CD4-positive, alpha-beta T cell treated with Interleukin-17A for 4 hours (primary cell): ENCODE measurements at regions not wholly inside any gene's neighbourhood (a gene's known extent, or its start where the extent isn't known, plus 50 kb on each side); places are given as distances from the start of the nearest gene placed in this dataset.
"Not testable (repeated sequence)": the region's sequence is repeated elsewhere in the genome, so short reads cannot be mapped to it uniquely, and the experiment has no call there.

ENCODE experiments used
- DNase-seq: peaks from one replicate; pipeline ENCODE4 v3.0.0-alpha.2; 2020; ENCODE audit warnings: mixed read lengths

DNA sequence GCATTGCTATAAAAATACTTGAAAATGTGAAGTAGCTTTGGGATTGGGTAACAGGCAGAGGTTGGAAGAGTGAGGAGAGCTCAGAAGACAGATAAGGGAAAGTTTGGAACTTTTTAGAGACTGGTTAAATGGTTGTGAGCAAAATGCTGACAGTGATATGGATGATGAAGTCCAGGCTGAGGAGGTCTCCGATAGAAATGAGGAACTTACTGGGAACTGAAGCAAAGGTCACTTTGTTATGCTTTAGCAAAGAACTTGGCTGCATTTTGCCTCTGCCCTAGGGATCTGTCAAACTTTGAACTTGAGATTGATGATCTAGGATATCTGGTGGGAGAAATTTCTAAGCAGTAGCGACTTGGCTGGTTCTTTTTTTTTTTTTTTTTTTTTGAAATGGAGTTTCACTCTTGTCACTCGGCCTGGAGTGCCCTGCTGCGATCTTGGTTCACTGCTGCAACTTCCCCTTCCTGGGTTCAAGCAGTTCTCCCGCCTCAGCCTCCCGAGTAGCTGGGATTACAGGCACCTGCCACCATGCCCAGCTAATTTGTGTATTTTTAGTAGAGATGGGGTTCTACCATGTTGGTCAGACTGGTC, 998.9 kb downstream of the TLE1 start:
- DNase-seq = no peak

DNA sequence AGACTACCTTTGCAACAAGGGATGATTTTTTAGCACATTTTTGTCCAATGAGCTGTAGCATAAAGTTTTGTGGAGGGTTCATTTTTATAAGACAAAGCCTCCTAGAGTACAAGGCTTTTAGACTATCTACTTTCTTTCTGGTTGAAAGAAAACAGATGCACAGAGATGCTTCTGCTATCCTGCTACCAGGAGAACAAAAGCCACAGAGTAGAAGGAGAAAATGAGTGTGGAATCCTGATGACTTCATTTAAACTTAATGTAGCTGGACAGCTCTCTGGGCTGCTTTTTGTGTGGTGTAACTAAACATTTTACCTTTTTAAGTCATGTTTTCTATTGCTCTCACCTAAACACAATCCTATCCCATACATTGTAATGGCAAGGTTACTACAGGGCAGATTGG, 1009.4 kb downstream of the TLE1 start:
- no peak for DNase-seq

DNA sequence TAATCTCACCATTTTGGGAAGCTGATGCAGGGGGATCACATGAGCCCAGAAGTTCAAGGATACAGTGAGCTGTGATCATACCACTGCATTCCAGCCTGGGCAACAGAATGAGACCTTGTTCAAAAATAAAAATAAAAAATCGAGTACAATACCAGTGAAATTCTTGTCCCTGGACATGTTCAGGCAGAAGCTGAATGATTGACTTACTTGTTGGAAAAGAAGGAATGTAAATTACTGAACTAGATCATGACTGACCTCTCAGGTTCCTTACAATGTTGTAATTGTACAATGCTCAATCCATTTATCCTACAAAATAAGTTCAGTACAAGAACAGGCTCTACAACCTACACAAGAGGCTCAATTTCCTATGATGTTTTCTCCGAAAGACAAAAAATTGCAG, 1010.4 kb downstream of the TLE1 start:
- DNase-seq = no peak

DNA sequence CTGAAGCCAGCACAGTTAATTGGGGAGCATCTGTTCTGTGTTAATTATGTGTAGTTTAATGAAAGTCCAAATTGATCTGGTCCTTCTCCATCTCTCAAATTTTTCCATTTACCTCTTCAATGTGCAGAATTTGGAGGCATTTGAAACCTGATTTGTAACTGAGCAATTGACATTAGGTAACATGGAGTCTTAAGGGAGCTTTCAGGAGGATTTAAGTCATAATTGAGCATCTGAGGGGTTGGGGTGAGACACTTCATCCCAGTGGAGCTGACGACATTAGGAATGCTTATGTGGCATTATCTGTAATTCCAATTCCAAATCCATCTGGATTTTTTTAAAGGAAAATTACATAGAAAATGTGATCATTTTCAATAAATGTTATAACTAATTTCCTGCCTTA, 1015.9 kb downstream of the TLE1 start:
- DNase-seq = no peak

DNA sequence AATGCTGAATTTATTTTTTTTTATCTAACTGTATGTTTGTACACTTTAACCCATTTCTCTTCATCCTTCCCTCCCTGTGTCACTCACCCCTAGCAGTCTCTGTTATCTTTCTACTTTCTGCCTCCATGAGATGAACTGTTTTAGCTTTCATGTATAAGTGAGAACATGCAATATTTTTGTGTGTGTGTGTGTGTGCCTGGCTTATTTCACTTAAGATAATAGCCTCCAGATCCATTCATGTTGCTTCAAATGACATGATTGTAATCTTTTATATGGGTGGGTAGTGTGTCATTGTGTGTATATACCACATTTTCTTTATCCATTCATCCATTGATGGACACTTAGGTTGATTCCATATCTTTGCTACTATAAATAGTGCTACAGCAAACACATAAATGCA, 1023.9 kb downstream of the TLE1 start:
- no peak for DNase-seq

DNA sequence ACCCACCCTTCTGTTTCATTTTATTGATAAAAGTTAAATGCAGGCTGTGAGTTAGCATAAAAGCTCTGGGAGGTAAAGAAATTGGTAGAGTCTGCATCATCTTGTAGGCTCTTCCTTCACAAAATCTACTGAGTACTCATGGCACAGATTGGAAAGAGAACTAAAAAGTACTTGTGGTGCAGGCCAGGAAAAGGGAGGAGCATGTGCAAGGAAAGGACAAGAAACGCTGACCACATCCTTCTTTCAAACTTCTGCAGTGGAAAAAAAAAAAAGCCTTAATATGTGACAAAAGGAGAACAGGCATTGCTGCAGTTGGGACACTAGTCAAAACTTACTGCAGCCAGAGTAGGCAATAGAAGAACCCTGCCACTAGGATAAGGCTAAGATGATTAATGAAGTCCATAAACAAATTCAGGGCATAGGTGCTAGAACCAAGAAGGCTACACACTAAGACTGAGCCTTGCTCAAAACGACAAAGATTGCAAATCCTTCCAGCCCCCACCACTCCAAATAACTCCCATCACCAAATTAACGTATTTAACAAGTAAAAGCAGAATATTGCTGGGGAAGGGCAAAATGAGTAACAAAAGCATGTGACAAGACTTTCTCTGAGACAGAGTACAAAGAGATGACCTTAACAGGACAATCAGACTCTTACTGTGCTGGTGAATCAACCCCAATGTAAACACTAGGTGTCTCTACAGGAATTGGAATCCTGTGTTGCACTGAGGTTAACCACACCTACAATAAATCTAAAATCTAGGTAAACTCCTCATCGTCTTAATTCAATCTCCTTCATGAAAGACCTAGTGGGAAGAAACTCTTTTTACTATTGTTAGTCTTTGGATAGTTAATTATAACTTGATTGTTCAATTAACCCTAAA, 1024.8 kb downstream of the TLE1 start:
- no peak for DNase-seq

DNA sequence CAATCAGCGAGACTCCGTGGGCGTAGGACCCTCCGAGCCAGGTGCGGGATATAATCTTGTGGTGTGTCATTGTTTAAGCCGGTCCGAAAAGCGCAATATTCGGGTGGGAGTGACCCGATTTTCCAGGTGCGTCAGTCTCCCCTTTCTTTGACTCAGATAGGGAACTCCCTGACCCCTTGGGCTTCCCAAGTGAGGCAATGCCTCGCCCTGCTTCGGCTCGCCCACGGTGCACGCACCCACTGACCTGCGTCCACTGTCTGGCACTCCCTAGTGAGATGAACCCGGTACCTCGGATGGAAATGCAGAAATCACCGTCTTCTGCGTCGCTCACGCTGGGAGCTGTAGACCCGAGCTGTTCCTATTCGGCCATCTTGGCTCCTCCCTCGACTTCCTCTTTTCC, 1029.6 kb downstream of the TLE1 start:
- DNase-seq = not testable (repeated sequence)

DNA sequence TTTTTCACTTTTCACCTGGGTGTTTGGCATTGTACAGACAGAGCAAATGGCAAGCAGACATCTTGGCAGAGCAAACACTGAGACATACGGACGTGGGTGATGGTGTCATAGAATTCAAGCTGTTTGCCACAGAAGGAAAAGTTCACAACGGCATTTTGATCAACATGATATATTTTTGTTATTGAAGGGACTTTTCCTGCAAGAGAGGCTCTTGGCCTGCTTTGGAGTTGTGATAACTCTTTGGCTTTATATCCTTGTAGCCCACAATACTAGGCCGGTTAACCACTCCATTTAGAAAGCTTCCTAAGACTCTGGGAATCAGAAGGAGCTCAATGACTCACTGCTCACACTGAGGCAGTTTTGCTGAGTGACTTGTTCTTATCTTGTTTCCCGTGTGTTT, 1038.3 kb downstream of the TLE1 start:
- no peak for DNase-seq

DNA sequence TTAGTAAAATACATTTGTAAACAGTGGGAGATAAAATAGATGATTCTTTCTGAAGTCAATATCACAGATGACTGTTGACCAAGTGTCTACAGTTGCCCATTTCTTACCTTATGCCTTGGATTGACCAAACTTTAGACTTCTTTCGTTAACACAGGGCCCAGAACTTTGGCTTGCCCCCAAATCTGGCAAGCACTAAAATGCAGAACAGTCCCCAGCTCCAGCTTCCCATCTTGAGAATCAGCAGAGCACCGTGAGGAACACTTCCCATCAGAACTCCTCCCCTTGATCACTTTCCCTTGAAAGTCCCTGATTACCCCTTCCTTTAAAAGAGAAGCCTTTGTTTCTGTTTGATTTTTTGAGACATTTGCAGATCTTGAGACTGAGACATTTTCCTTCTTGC, 1039.9 kb downstream of the TLE1 start:
- no peak for DNase-seq

DNA sequence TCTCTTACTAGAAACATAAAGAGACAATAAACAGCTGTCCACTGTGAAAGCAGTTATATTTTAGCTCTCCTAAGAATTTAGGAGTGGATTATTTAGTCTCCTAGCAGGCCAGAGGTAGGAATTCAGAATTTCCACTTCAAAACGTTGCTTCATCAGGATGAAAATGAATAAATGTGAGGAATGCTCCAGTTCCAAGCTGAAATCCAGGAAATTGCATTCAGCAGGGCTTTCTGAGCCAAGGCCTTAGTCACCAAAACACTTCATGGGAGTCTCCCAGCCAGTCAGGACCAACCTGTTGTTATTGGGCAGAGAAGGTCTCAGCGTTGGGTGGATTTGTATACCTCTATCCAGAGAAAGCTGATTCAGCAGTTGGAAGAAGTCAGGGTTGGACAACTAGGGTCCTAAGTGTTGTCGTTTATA, 1040.3 kb downstream of the TLE1 start:
- DNase-seq = no peak

DNA sequence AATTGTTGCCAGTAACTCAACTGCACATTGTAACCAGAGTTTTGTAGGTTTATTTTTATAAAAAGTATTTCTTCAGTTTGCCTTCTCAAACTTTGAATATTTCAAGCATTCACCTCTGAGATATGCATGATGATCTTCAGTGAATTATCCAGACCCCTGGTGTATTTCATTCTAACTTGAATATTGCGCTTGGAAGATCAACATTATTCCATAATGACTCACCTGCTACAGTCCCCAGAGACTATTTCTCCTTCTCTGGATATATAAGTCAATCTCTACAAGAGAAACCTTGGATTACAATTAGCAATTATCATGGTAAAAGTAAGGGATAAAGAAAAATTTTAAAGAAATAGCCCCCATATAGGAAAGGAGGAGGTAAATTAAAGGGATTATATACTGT, 1041.0 kb downstream of the TLE1 start:
- no peak for DNase-seq

DNA sequence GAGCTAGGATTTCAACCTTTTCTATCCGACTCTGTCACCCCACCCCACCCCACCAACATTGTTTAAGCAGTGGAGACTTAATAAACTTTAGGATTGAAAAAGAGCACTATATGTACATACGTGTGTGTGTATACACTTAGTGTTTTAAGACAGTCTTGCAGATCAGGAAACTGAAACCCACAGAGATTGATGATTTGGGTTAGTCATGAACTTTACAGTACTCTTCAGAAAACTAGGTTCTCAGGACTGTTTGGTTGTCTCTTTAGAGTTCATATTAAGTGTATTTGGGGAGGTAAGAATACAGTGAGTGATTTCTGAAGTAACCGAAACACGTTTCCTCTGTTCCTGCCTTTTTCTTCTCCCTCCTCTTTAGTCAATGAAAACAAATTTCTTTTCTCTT, 1043.1 kb downstream of the TLE1 start:
- DNase-seq = no peak

DNA sequence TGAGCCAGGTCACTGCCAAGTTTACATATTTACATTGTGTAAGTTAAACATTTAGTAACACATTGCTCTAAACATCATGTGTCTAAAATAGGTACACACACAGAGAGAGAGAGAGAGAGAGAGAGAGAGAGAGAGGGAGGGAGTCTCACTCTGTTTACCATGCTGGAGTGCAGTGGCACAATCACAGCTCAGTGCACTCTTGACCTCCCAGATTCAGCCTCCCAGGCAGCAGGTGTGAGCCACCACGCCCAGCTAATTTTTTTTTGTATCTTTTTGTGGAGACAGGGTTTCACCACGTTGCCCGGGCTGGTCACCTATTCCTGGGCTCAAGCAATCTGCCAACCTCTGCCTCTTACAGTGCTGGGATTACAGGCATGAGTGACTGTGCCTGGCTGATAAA, 1045.3 kb downstream of the TLE1 start:
- no peak for DNase-seq

DNA sequence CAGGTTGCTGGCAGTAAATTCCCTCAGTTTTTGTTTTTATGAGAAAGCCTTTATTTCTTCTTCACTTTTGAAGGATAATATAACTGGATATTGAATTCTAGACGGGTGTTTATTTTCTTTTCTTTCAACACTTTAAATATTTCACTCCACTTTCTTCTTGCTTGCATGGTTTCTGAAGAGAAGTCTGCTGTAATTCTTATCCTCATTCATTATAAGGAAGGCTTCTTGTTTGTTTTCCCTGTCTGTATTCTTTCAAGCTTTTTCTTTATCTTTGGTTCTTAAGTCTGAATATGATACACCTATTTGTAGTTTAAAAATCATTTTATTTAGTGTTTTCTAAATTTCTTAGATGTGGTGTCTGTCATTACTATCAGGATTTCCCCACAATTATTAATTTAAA, 1054.3 kb downstream of the TLE1 start:
- no peak for DNase-seq

DNA sequence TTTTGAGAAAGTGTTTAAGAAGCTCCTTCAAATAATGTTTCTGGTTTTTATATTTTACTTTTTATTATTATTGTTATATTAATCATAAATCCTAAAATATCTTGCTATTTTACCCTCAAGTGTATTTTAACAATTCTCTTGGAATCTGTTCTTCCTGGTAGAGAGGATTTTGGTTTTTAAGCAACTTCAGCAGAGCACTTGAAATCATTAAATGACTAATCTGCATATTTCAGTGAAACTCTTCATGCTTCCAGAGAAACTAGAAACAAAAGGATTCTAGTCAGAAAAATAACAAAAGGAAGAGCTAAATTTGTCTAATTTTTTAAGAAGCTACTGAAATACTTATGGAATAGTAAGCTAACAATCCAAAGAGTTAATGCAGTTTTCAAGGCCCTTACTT, 1057.3 kb downstream of the TLE1 start:
- DNase-seq = no peak

DNA sequence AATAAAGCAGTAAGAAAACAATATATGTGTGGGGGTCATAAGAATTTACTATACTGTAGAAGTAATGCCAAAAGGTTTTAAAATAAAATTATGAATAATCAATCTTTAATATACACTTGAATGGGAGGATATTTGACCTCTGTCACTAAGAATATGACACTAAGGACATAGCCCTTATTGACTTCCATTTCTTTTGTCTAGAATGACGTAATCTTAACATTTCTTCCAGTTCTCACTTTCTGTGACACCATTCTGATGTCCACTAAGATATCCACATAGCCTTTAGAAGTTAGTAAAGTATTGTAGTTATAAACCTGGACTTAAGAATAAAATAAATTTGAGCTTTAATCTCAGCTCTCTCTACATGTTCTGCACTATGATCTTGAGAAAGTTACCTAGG, 1050.7 kb downstream of the TLE4 start:
- no peak for DNase-seq

DNA sequence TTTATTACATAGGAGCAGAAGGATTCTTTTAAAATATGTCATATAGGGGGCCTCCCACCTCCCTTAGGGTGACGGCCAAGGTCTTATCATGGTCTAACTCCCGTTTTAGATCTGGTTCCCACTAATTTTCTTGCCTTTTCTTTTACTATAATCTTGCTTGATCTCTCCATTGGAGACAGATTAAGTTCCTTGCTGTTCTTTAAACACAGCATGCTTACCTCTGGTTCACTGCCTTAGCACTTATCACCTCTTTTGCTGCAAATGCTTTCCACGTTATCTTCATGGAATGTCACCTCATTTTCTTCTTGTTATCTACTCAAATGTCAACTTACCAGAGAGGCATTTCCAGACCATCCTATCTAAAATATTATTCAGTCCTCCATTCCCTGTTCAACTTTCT, 1047.6 kb downstream of the TLE4 start:
- no peak for DNase-seq

DNA sequence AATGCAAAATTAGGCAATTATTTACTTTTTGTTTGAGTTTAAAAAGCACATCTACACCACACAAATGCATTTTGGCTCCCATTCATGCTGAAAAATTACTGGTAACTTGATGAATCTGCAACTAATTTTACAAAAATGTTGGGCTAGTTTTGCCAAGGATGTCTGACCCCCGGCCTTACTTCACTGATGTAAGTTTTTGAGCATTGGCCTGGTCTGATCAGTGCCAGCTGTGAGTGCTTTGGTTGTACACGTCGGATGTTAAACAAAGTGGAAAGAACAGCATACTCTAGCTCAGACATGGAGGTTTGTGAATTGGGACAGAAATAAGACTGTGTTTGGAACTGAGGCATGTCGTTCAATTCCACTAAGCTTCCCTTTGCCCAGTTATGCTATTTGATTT, 1044.2 kb downstream of the TLE4 start:
- DNase-seq = no peak

DNA sequence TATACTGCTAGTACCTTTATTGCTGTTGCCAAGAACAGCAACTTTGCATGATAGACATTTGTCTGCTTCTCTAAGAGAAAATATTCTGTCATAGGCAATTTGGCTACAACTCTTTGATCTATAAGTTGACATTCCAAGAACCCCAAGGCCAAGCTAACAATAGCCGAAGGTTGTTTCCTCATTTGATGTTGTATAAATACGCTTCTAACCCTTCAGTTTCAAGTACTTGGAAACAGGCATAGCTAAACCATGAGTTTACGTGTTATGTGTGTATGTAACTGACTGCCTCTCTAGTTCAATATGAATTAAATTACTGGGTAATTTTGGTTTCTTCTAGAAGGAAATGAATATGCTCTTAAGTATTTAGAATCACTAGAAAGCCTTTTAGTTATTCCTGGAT, 1034.0 kb downstream of the TLE4 start:
- no peak for DNase-seq

DNA sequence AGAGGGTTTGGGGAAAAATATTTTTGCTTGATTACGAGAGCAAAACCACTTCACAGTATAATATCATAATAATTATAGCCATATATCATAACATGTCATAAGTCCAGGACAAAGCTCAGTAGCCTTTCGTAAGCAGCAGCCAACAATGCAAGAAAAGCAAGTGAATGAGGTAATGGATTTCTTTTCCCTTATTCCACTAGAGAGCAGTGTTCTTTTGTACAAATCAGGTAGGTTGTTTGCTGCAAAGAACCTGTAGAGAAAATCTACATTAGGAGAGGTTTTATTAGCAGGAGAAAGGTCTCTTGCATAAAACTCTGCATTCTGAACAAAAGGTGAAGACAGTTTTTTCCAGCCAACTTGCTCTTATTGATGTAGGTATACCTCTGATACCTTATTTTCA, 1033.4 kb downstream of the TLE4 start:
- DNase-seq = no peak

DNA sequence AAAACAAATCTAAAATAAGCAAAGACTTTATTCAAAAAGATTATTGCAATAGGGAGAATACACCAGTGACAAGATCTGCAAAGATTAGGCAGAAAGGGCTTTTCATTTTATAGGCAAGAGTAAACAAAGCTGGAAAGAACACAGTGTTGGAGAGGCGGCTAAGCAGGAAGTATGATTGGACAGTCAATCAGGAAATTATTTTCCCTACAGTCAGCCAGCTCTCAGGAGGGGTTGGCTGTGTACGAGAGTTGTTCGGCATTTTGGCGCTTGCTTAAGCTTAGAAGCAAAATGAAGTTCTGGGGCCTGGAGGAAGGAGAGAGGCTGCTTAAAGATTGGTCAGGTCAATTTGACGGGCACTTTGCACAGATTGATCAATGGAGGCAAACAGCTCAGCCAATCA, 1030.5 kb downstream of the TLE4 start:
- no peak for DNase-seq

DNA sequence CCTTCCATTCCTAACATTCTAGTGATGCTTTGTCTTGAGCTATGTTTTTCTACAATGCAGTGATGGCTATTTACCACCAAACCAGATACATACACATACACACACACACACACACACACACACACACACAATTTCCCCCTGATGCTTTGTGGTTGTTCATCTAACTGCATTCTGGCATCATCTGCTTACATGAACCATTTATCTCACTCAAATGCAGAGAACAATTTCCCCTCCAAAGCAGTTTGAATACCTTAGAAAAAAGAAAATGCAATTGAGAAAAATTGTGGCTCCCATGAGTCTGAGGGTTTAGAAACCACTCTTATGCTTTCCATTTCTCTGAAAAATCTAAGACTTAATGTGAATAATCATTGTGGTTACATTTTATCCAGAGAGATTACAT, 1024.8 kb downstream of the TLE4 start:
- no peak for DNase-seq

DNA sequence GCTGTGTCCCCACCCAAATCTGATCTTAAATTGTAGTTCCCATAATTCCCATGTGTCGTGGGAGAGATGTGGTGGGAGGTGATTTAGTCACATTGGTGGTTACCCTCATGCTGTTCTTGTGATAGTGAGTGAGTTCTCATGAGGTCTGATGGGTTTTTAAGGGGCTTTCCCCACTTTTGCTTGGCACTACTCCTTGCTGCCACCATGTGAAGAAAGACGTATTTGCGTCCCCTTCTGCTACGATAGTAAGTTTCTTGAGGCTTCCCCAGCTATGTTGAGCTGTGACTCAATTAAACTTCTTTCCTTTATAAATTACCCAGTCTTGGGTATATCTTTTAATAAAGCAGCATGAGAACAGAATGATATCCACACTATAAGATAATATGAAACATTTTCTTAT, 1023.4 kb downstream of the TLE4 start:
- no peak for DNase-seq

DNA sequence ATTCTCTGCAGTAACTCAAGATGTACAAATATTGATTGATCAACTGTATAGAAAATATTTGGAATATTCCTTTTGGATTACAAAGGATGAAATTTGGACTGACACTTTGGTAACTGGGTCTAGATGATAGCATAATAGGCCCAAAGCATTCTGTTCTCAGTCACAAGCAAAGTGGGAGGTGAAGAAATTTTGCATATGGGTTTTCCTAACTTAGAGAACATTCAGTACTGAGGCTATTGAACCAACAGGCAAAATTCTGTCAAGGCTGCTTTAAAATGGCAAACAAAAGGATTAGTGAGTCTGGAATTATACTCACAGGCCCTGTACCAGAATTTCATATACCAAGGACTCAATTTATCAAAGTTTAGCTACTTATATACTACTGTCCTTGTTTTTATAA, 1020.6 kb downstream of the TLE4 start:
- DNase-seq = no peak

DNA sequence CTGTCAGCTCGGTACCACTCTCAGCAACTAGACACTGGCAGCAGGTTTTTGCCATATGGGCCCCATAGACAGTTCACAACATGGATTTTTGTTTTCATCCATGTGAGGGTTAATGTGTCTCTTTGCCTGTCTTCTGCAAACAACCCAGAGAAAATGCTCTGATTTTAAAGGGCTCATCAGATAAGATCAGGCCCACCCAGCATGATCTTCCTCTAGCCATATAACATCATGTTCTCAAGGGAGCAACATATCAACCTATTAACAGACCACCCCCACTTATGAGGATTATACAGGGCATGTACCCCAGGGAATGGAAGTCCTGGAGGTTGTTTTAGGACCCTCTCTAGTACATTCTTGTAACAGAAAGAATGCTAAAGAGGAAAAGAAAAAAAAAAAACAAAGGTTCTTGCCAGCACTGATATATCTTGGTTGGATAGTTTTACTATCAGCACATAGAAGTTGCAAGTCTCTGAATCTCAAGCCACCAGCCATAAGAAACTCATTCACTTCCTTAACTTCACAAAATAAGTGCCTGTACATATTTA, 1015.1 kb downstream of the TLE4 start:
- no peak for DNase-seq
